ENCODE measurements at regions not wholly inside any gene's neighbourhood (a gene's known extent, or its start where the extent isn't known, plus 50 kb on each side); places are given as distances from the start of the nearest gene placed in this dataset.

GRCh38 chr11:32161293-32161692 is 70.4 kb downstream of the RCN1 start:
- H3K27ac Mint-ChIP-seq = no peak overlapping the region
- ATAC-seq (replicated peaks) (no peak), DNase-seq (no peak)
- no peaks in the 10 kb centered on the region for H3K9me3 Mint-ChIP-seq
- H3K27me3 Mint-ChIP-seq = peaks cover 10 to 18% of the 10 kb centered on the region in 2 donors
- H3K36me3 Mint-ChIP-seq = no peaks in the 10 kb centered on the region
- no peaks in the 10 kb centered on the region for H3K4me1 Mint-ChIP-seq
- H3K4me3 Mint-ChIP-seq = no peak overlapping the region

- DNase-seq (no peak), ATAC-seq (replicated peaks) (no peak)
- Mint-ChIP-seq H3K27me3 (peaks cover 10 to 15% of the 10 kb centered on the region in 2 donors), H3K9me3 (no peaks in the 10 kb centered on the region), H3K27ac (no peak overlapping the region), H3K4me3 (no peak overlapping the region), H3K36me3 (no peaks in the 10 kb centered on the region), H3K4me1 (no peaks in the 10 kb centered on the region)
Measured at GRCh38 chr11:32162351-32162750, 71.5 kb downstream of the RCN1 start.

GRCh38 chr11:32162906-32163305 is 72.0 kb downstream of the RCN1 start:
- no peaks in the 10 kb centered on the region for H3K9me3 Mint-ChIP-seq
- no peak for DNase-seq
- H3K36me3 Mint-ChIP-seq = no peaks in the 10 kb centered on the region

DNA sequence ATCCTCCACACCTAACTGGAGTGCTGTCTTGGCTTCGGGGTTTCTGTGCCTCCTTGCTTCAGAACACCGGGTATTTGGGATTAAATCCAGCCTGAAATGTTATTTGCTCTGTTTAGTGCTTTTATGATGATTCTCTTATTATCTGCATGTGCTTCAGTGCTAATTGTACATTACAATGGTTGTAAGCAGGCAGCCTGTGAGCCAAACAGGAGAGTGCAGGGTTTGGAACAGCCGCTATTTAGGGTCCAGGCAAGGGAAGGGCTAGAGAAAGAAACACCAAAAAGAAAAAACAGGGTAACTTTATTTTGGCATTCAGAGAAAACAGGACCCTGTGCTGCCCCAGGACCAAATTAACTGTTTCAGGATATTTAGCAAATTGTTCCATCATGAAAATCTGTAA is 72.7 kb downstream of the RCN1 start:
- peaks cover 10 to 14% of the 10 kb centered on the region in 2 donors for H3K27me3 Mint-ChIP-seq
- no peaks in the 10 kb centered on the region for H3K9me3 Mint-ChIP-seq
- no peaks in the 10 kb centered on the region for H3K4me1 Mint-ChIP-seq
- no peak overlapping the region for H3K4me3 Mint-ChIP-seq
- DNase-seq = no peak
- no peak overlapping the region for H3K27ac Mint-ChIP-seq
- H3K36me3 Mint-ChIP-seq = no peaks in the 10 kb centered on the region
- ATAC-seq (replicated peaks) = no peak

More at GRCh38 chr11:32162906-32163305, 72.0 kb downstream of the RCN1 start:
- Mint-ChIP-seq H3K4me1 (no peaks in the 10 kb centered on the region), H3K4me3 (no peak overlapping the region), H3K27me3 (peaks cover 10 to 15% of the 10 kb centered on the region in 2 donors), H3K27ac (no peak overlapping the region)
- no peak for ATAC-seq (replicated peaks)

DNA sequence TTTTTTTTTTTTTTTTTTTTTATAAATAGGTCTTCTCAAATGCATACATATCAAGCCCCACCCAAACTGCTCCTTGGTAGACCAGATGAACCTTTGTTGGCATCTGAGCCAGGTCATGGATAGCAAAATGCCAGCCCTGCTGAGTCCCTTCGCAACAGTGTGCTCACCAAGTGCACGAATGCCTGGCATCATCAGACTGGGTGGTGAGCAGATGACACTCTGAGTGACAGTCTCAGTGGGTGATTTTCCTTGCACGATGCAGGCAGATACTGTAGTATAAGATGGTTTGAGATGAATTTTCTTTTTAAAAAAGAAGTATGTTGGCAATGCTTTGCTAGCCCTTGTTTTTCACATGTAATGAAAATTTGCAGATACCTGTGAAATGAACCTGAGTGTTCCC is 74.0 kb downstream of the RCN1 start:
- H3K27ac Mint-ChIP-seq = no peak overlapping the region
- peaks cover 8 to 10% of the 10 kb centered on the region in 2 donors for H3K27me3 Mint-ChIP-seq
- ATAC-seq (replicated peaks) = no peak
- no peak for DNase-seq
- no peaks in the 10 kb centered on the region for H3K4me1 Mint-ChIP-seq
- H3K9me3 Mint-ChIP-seq = no peaks in the 10 kb centered on the region
- no peak overlapping the region for H3K4me3 Mint-ChIP-seq
- H3K36me3 Mint-ChIP-seq = no peaks in the 10 kb centered on the region

DNA sequence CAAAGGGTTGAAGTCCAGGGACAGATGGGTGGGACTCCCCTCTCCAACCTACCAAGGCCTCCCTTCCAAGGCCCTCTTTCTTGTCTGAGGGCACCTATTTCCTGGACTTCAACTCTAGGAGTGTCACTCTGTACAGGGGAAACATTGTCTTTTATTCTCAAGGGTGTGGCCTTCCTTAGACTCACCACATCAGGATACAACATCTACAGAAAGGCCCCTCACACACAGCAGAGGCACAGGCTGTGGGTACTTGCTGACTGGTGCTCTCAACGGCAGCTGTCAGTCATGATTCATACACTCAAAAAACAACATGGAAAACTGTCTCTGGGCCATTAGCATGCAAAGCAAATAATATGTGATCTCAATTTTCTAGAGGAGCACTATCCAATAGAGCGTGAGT is 78.0 kb downstream of the RCN1 start:
- Mint-ChIP-seq H3K27me3 (peaks cover 0 to 8% of the 10 kb centered on the region in 2 donors), H3K4me3 (no peak overlapping the region), H3K4me1 (peaks cover 0 to 2% of the 10 kb centered on the region in 2 donors), H3K9me3 (no peaks in the 10 kb centered on the region), H3K36me3 (no peaks in the 10 kb centered on the region), H3K27ac (no peak overlapping the region)
- ATAC-seq (replicated peaks) (peak in 1 of 2 donors; percentile 16), DNase-seq (no peak)

DNA sequence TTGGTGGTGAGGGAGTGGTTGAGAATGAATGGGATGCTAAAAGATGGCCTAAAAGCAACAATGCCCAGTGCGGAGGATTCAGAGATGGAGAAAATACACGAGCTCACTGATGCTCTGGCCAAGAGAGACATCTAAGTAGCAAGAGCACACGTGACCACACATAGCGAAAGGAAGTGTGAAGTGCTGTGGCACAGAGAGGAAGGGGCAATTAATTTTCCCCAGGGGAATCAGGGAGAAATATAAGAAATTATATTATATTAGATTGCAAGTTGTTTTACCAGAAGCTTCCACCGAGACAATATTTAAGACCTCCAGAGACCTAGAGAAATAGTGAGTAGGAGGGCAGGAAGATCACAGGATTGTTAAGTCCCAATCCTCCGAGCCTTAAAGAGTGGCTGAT is 80.6 kb downstream of the RCN1 start:
- Mint-ChIP-seq H3K4me3 (no peak overlapping the region), H3K36me3 (no peaks in the 10 kb centered on the region), H3K9me3 (no peaks in the 10 kb centered on the region), H3K4me1 (peaks cover 0 to 2% of the 10 kb centered on the region in 2 donors), H3K27me3 (peaks cover 0 to 4% of the 10 kb centered on the region in 2 donors), H3K27ac (no peak overlapping the region)
- DNase-seq (no peak), ATAC-seq (replicated peaks) (no peak)

DNA sequence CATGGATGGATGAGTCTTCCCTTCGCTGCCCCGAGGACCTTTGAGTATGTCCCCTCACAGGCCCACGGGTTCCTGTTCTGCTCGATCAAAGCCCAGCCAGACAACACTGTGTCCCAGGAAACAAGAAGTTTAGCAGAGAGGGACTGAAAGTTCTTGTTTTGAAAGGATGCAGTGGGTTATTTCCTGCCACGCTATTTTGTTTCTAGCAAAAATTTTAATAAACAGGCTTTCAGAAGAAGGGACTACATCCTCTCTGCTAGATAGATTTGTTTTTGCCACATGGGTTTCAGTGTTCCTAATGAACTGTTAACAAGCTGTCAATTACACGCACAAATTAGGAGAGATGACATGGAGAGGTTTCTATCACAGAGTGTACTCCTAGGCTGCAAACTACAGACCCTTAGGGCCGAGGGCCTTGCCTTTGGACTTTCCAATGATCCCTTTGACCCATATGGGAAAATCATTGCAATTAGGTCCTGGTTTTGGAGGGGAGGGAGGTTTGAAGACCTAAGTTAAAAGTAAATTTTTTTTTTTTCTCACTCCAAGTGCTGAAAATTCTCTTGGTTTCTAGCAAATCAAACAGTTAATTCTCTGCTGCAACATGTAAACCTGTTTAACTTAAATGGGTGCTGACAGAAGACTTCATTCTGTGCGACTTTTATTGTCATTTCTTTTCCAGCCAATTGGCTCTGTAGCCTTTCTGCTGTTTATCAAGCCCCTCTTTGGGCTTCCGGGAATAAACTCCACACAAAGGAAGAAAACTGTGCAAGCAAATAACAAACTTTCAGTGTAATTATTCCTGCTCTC is 81.4 kb downstream of the RCN1 start:
- DNase-seq (no peak), ATAC-seq (replicated peaks) (no peak)
- Mint-ChIP-seq H3K36me3 (no peaks in the 10 kb centered on the region), H3K27me3 (peaks cover 0 to 4% of the 10 kb centered on the region in 2 donors), H3K4me3 (no peak overlapping the region), H3K9me3 (no peaks in the 10 kb centered on the region), H3K4me1 (peaks cover 0 to 2% of the 10 kb centered on the region in 2 donors), H3K27ac (no peak overlapping the region)

GRCh38 chr11:32172848-32173834 is 82.3 kb downstream of the RCN1 start:
- DNase-seq = peak; percentile 10
- Mint-ChIP-seq H3K4me1 (peaks cover 0 to 2% of the 10 kb centered on the region in 2 donors), H3K27ac (no peak overlapping the region), H3K4me3 (no peak overlapping the region), H3K36me3 (no peaks in the 10 kb centered on the region), H3K27me3 (peaks cover 0 to 4% of the 10 kb centered on the region in 2 donors), H3K9me3 (no peaks in the 10 kb centered on the region)
- peak; percentile 41 to 69 for ATAC-seq (replicated peaks)

GRCh38 chr11:32173977-32174376 is 83.1 kb downstream of the RCN1 start:
- ATAC-seq (replicated peaks) (no peak), DNase-seq (no peak)
- H3K27ac Mint-ChIP-seq = no peak overlapping the region
- no peak overlapping the region for H3K4me3 Mint-ChIP-seq
- H3K9me3 Mint-ChIP-seq = no peaks in the 10 kb centered on the region
- peaks cover 0 to 2% of the 10 kb centered on the region in 2 donors for H3K4me1 Mint-ChIP-seq
- no peaks in the 10 kb centered on the region for H3K36me3 Mint-ChIP-seq
- peaks cover 0 to 4% of the 10 kb centered on the region in 2 donors for H3K27me3 Mint-ChIP-seq

DNA sequence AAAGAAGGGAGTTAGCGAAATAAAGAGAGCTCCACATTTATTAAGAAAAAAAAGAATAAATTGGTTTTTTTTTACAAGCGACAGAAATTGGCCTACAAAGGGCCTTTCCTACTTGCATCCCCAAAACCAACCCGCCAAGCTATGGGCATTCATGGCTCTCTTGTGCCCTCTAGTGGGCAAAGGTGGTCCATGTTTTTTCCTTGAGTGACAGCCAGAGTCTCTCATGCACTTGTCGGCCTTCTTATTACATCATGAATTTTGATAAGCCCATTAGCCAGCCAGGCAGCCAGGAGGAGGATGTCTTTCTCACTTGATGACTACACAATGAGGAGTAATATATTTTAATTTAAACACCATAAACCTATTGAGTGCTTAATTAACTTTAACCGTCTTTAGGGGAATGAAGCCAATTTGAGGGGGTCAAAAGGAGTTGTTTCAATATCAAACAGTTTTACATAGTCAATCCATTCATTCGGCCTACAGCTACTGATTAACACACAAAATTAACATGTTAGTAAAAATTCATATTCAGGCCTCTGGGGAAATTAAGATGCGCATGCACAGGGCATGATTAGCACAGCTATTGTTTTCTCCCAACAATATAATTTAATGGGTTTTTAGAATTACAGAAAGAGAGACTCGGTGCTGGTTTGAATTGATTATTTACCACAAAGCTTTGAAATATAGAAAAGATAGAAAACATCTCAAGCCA is 85.5 kb downstream of the RCN1 start:
- Mint-ChIP-seq H3K27ac (no peak overlapping the region), H3K27me3 (peaks cover 0 to under 1% of the 10 kb centered on the region in 2 donors), H3K36me3 (no peaks in the 10 kb centered on the region), H3K9me3 (no peaks in the 10 kb centered on the region), H3K4me1 (peaks cover 0 to under 1% of the 10 kb centered on the region in 2 donors), H3K4me3 (no peak overlapping the region)
- peak; percentile 63 for DNase-seq
- peak; percentile 86 to 87 for ATAC-seq (replicated peaks)

DNA sequence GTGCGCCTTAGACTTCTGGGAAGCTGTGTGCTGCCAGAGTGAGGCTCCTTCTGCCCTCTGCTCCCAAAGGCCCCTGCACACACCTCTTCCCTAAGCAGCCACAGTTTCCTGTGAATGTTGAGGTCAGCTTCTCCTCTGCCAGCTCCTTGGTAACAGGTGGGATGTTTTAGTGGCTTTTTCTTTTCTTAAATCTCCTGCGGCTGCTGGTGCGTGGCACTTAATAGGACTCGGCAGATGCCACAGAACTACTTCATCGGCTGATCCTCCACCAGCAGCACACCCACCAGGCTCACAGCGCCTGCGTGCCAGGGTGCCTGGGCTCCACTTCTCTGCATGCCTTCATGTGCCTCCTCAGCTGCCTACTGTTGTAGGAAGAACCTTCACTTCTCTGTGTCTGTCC is 87.8 kb downstream of the RCN1 start:
- H3K36me3 Mint-ChIP-seq = no peaks in the 10 kb centered on the region
- DNase-seq (no peak), ATAC-seq (replicated peaks) (no peak)
- H3K4me3 Mint-ChIP-seq = no peak overlapping the region
- H3K27me3 Mint-ChIP-seq = no peaks in the 10 kb centered on the region
- no peaks in the 10 kb centered on the region for H3K4me1 Mint-ChIP-seq
- H3K27ac Mint-ChIP-seq = no peak overlapping the region
- H3K9me3 Mint-ChIP-seq = no peaks in the 10 kb centered on the region

DNA sequence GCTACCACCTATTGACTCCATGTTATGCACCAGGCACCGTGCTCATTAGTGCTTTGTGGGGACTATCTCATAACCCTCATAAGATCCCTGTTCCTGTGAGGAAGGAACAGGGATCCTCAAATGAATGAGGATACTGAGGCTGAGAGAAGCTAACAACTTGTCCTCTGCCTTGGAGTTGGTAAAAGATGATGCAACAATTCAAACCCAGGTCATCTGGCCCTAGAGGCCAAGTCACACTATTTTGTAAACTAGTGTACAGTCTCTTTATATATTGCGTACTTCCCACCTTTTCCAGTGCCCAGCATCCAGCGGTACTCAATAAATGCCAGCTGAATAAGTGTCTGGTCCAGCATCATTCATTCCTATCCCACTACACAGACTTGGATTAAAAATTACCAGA is 92.6 kb downstream of the RCN1 start:
- DNase-seq (no peak), ATAC-seq (replicated peaks) (no peak)
- Mint-ChIP-seq H3K27ac (no peak overlapping the region), H3K9me3 (no peaks in the 10 kb centered on the region), H3K4me3 (no peak overlapping the region), H3K27me3 (peaks cover 0 to 5% of the 10 kb centered on the region in 2 donors), H3K36me3 (no peaks in the 10 kb centered on the region), H3K4me1 (peaks cover 0 to 1% of the 10 kb centered on the region in 2 donors)
